NCI-H2081 (cell line): ENCODE measurements at regions not wholly inside any gene's neighbourhood (a gene's known extent, or its start where the extent isn't known, plus 50 kb on each side); places are given as distances from the start of the nearest gene placed in this dataset.

ENCODE experiments used
- DNase-seq, 2 experiments: peaks; one replicate each; lab custom pipeline; 2025; lab: John Stamatoyannopoulos, UW

GRCh38 chr2:181149056-181149455, 168.7 kb downstream of the UBE2E3 start:
- DNase-seq, result no peak

- DNase-seq, result no peak
Measured at GRCh38 chr2:181152226-181152625, 171.8 kb downstream of the UBE2E3 start.

- DNase-seq, result no peak
Measured at GRCh38 chr2:181152701-181153100, 172.3 kb downstream of the UBE2E3 start.

- DNase-seq, result no peak
Measured at GRCh38 chr2:181153886-181154285, 173.5 kb downstream of the UBE2E3 start.

GRCh38 chr2:181157326-181157725, 176.9 kb downstream of the UBE2E3 start:
- no peak for DNase-seq

GRCh38 chr2:181158427-181158826, 178.0 kb downstream of the UBE2E3 start:
- DNase-seq, result no peak

- no peak for DNase-seq
Measured at GRCh38 chr2:181161615-181162014, 181.2 kb downstream of the UBE2E3 start.

GRCh38 chr2:181163139-181163538, 182.7 kb downstream of the UBE2E3 start:
- DNase-seq, result no peak

GRCh38 chr2:181163691-181164090, 183.3 kb downstream of the UBE2E3 start:
- no peak for DNase-seq

GRCh38 chr2:181164699-181165098, 184.3 kb downstream of the UBE2E3 start:
- no peak for DNase-seq

GRCh38 chr2:181165199-181165868, 184.9 kb downstream of the UBE2E3 start:
- DNase-seq, result no peak

GRCh38 chr2:181169503-181169902, 189.1 kb downstream of the UBE2E3 start:
- no peak for DNase-seq

- DNase-seq, result no peak
Measured at GRCh38 chr2:181170256-181170655, 189.9 kb downstream of the UBE2E3 start.

GRCh38 chr2:181172676-181173075, 192.3 kb downstream of the UBE2E3 start:
- DNase-seq, result no peak

GRCh38 chr2:181174611-181175580, 194.5 kb downstream of the UBE2E3 start:
- DNase-seq, result no peak

GRCh38 chr2:181176540-181176939, 196.1 kb downstream of the UBE2E3 start:
- no peak for DNase-seq

GRCh38 chr2:181177376-181177775, 197.0 kb downstream of the UBE2E3 start:
- no peak for DNase-seq

- no peak for DNase-seq
Measured at GRCh38 chr2:181178130-181178529, 197.7 kb downstream of the UBE2E3 start.

- no peak for DNase-seq
Measured at GRCh38 chr2:181178823-181179412, 198.5 kb downstream of the UBE2E3 start.

- DNase-seq, result no peak
Measured at GRCh38 chr2:181183878-181184542, 203.6 kb downstream of the UBE2E3 start.

- DNase-seq, result no peak
Measured at GRCh38 chr2:181185421-181185820, 205.0 kb downstream of the UBE2E3 start.

GRCh38 chr2:181185948-181186347, 205.5 kb downstream of the UBE2E3 start:
- no peak for DNase-seq
